Upper lobe of left lung (tissue), 4 donors: ENCODE measurements at regions not wholly inside any gene's neighbourhood (a gene's known extent, or its start where the extent isn't known, plus 50 kb on each side); places are given as distances from the start of the nearest gene placed in this dataset.

Experiments
- POLR2A ChIP-seq, 4 donors: fragments of 450-650 bp; IDR thresholded peaks; one replicate each; pipeline ENCODE4 v1.5.1; 2016 to 2017; ENCODE audit warnings: antibody characterized with exemption in 4 of 4, mild to moderate bottlenecking in 2 of 4
- POLR2AphosphoS5 ChIP-seq, 2 donors: sonication (generic); formaldehyde crosslinking; IDR thresholded peaks; one replicate each; pipeline ENCODE4 v1.5.1; 2017; ENCODE audit warnings: antibody characterized with exemption in 2 of 2
- TF ChIP-seq, protein P1 (sequence below), 6 experiments: fragments of 450-650 bp in 4 of 6; fragments of 200-600 bp in 2 of 6; sonication (generic) in 2 of 6; IDR thresholded peaks; one replicate each; pipeline ENCODE4 v1.5.1; 2016 to 2019; ENCODE audit warnings: antibody characterized with exemption in 6 of 6

DNA sequence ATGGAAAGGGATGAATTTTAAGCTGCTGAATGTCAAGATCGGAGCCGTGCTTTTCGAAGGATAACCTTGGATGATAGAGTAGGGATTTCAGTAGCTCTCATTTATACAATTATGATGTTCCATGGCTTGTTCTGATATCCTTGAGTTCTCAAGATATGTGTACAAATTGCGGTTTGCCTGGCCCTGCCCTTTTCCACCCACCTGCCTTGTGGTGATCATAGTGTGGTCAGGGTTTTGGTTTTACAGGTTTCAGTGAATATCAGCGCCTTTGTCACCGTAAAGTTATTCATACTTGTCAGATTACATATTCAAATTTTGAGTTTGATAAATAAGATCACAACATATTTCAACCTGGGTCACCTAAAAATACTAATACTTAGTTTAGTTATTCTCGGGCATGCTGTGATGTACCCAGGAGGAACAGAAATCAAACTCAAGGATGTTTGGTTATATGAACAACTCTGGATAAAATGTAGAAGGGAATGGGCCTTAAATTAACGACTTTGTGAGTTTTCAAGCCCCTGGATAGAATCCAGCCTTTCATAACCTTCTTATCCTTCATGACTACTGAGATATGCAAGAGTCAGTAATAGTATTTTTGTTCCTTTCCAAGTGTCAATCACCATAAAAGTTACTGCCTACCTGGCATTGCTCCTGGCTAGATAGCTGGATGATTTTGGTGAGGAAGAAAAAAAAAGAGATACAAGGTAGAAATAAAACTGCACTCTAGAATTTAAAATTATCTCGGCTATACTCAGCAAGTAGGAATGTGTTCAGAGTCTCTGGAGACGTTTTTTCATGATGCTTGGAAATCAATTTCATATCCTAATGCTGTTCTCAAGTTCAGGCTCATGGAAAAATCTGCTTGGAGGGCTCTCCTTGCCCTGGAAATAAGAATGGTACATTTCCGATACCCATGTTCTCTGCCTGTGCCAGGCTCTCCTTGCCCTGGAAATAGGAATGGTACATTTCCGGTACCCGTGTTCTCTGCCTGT lies 209.2 kb upstream of the TPRG1 start:
- TF ChIP-seq, protein P1, sequence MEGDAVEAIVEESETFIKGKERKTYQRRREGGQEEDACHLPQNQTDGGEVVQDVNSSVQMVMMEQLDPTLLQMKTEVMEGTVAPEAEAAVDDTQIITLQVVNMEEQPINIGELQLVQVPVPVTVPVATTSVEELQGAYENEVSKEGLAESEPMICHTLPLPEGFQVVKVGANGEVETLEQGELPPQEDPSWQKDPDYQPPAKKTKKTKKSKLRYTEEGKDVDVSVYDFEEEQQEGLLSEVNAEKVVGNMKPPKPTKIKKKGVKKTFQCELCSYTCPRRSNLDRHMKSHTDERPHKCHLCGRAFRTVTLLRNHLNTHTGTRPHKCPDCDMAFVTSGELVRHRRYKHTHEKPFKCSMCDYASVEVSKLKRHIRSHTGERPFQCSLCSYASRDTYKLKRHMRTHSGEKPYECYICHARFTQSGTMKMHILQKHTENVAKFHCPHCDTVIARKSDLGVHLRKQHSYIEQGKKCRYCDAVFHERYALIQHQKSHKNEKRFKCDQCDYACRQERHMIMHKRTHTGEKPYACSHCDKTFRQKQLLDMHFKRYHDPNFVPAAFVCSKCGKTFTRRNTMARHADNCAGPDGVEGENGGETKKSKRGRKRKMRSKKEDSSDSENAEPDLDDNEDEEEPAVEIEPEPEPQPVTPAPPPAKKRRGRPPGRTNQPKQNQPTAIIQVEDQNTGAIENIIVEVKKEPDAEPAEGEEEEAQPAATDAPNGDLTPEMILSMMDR (IDR thresholded peaks at IDR 0.05) = no peak
- TF ChIP-seq POLR2AphosphoS5 (IDR thresholded peaks at IDR 0.05) = no peak
- TF ChIP-seq POLR2A (IDR thresholded peaks at IDR 0.05) = no peak
